Transverse colon (tissue), 4 donors: ENCODE measurements at regions not wholly inside any gene's neighbourhood (a gene's known extent, or its start where the extent isn't known, plus 50 kb on each side); places are given as distances from the start of the nearest gene placed in this dataset.

ENCODE experiments used
- DNase-seq: peaks from one replicate; pipeline ENCODE4 v3.0.0-alpha.2; 2019
- H3K27ac ChIP-seq, 4 donors: fragments of 200-600 bp; sonication (generic); 2 replicates each; pipeline ENCODE4 v1.5.1; 2016 to 2018; ENCODE audit warnings: inconsistent platforms in 4 of 4
- H3K27me3 ChIP-seq: fragments of 200-600 bp; sonication (generic); 2 replicates; pipeline ENCODE4 v1.5.1; 2017; ENCODE audit warnings: inconsistent platforms
- H3K36me3 ChIP-seq, 4 donors: fragments of 200-600 bp; sonication (generic); 2 replicates each; pipeline ENCODE4 v1.5.1; 2017 to 2019; ENCODE audit warnings: inconsistent platforms in 4 of 4
- H3K4me1 ChIP-seq, 4 donors: fragments of 200-600 bp; sonication (generic); 2 replicates each; pipeline ENCODE4 v1.5.1; 2017 to 2020; ENCODE audit warnings: inconsistent platforms in 4 of 4
- H3K4me3 ChIP-seq, 4 donors: fragments of 200-600 bp; sonication (generic); 1 replicate in 1 of 4; 2 replicates in 3 of 4; pipeline versions ENCODE4 v1.5.1 to v1.6.1; 2017 to 2019; ENCODE audit warnings: inconsistent platforms in 4 of 4
- H3K9me3 ChIP-seq, 2 donors: fragments of 200-600 bp; sonication (generic); 2 replicates each; pipeline ENCODE4 v1.5.1; 2017 to 2019; ENCODE audit warnings: inconsistent platforms in 2 of 2
- EP300 ChIP-seq: sonication (generic); formaldehyde crosslinking; IDR thresholded peaks from one replicate; pipeline ENCODE4 v1.6.1; 2017; ENCODE audit warnings: antibody characterized with exemption, low read depth
- POLR2A ChIP-seq: fragments of 450-650 bp; IDR thresholded peaks from one replicate; pipeline ENCODE4 v1.6.1; 2016; ENCODE audit warnings: antibody characterized with exemption, mild to moderate bottlenecking, moderate library complexity
- POLR2AphosphoS5 ChIP-seq, 3 donors: sonication (generic); formaldehyde crosslinking; IDR thresholded peaks; one replicate each; pipeline ENCODE4 v1.6.1; 2016; ENCODE audit warnings: antibody characterized with exemption in 3 of 3
- WGBS, 2 donors: methylation state at CpG; one replicate each; pipeline ENCODE4 v1.1.5; 2018; ENCODE audit warnings: low coverage in 1 of 2; 5-methylcytosine and 5-hydroxymethylcytosine counted together
- in situ Hi-C, 4 donors: fragments of 200-750 bp; cut with MboI; loops; one replicate each; pipeline versions ENCODE4 v1.15.0 to v1.15.1; 2017; ENCODE audit warnings: low sequenced_read_pairs in 3 of 4, low pct_ligation_motif_present in 1 of 4, low pct_unique_long_range_greater_than_20kb in 1 of 4
- intact Hi-C: fragments of 100-400 bp; cut with DNase I; formaldehyde crosslinking; loops from one replicate; pipeline ENCODE4 v1.15.1; 2023; ENCODE audit warnings: low total_unique reads
- TF ChIP-seq, protein P1 (sequence below), 5 experiments: fragments of 200-600 bp in 3 of 5; fragments of 450-650 bp in 2 of 5; sonication (generic) in 3 of 5; IDR thresholded peaks; 1 replicate in 2 of 5; 2 replicates in 3 of 5; pipeline ENCODE4 v1.5.1; 2016 to 2017; ENCODE audit warnings: antibody characterized with exemption in 5 of 5, inconsistent platforms in 3 of 5, mild to moderate bottlenecking in 2 of 5, moderate library complexity in 1 of 5

DNA sequence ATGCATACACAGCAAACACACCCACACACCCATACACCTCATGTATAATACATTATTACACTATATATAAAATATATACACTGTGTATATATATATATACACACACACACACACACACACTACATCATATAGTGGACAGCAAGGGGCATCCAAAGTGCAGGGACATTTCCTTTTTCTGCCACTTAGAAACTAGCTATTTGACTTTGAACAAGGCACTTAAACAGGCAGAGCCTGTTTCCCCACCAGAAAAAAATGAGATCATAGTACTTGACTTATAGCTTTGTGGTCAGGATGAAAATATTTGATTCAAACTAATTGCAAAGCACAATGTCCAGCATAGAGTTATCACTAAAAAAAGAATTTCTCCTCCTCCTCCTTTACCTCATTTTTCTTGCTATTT lies 254.3 kb upstream of the NPVF start:
- in situ Hi-C loops = no loop called here
- DNase-seq = no peak

DNA sequence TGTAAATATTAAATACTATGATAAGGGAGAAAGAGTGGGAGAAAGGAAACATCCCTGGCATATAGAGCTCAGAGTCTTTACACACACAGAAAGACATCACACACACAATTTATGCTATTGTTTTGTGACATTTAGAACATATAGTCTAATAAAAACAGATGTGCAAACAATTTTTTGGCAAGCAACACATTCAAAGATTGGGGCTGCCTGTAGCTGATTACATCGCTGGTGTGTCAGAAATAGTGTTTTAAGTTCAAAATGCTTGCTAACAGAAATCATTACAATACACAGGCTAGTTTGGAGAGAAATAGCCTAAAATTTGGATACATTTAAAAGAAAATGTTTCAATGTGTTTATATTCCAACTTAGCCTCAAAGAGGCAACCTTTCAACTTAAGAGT lies 256.7 kb upstream of the NPVF start:
- intact Hi-C loops = no loop called here
- in situ Hi-C loops = no loop called here

More for the DNA sequence above, 254.3 kb upstream of the NPVF start:
- intact Hi-C loops = no loop called here
- Histone ChIP-seq H3K36me3 (no peaks in the 10 kb centered on the region), H3K9me3 (no peaks in the 10 kb centered on the region), H3K4me3 (no peak overlapping the region), H3K4me1 (no peaks in the 10 kb centered on the region), H3K27me3 (no peaks in the 10 kb centered on the region), H3K27ac (no peak overlapping the region)
- TF ChIP-seq POLR2A = no peak
- TF ChIP-seq EP300 = no peak
- TF ChIP-seq POLR2AphosphoS5 (IDR thresholded peaks at IDR 0.05) = no peak

DNA sequence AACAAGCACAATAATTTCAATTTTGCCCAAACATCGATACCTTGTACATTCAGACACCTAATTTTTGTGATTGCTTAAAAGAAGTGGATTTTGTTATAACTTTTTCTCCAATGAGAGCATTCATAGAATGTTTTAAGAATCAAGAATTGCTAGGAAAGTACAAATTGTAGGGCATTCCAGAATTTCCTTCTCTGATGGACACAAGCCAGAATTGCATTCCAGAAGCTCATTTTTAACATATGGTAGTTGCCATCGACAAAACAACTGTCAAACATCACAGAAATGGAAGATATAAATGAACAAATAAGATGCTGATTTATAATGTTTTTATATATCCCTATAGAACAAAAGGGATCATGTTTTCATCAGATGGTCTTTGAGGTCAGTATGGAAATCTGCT lies 258.4 kb upstream of the NPVF start:
- 78 to 88% methylated on average over 2 of the region's 2 CpGs for WGBS, 2 donors

More for the DNA sequence above, 256.7 kb upstream of the NPVF start:
- Histone ChIP-seq H3K4me3 (no peak overlapping the region), H3K36me3 (no peaks in the 10 kb centered on the region), H3K9me3 (no peaks in the 10 kb centered on the region), H3K4me1 (no peaks in the 10 kb centered on the region), H3K27ac (no peak overlapping the region), H3K27me3 (no peaks in the 10 kb centered on the region)
- WGBS, 2 donors = 50 to 91% methylated on average over 1 of the region's 1 CpG
- TF ChIP-seq, protein P1, sequence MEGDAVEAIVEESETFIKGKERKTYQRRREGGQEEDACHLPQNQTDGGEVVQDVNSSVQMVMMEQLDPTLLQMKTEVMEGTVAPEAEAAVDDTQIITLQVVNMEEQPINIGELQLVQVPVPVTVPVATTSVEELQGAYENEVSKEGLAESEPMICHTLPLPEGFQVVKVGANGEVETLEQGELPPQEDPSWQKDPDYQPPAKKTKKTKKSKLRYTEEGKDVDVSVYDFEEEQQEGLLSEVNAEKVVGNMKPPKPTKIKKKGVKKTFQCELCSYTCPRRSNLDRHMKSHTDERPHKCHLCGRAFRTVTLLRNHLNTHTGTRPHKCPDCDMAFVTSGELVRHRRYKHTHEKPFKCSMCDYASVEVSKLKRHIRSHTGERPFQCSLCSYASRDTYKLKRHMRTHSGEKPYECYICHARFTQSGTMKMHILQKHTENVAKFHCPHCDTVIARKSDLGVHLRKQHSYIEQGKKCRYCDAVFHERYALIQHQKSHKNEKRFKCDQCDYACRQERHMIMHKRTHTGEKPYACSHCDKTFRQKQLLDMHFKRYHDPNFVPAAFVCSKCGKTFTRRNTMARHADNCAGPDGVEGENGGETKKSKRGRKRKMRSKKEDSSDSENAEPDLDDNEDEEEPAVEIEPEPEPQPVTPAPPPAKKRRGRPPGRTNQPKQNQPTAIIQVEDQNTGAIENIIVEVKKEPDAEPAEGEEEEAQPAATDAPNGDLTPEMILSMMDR (IDR thresholded peaks at IDR 0.05) = no peak
- TF ChIP-seq POLR2AphosphoS5 (IDR thresholded peaks at IDR 0.05) = no peak
- TF ChIP-seq EP300 = no peak
- TF ChIP-seq POLR2A = no peak
- no peak for DNase-seq

DNA sequence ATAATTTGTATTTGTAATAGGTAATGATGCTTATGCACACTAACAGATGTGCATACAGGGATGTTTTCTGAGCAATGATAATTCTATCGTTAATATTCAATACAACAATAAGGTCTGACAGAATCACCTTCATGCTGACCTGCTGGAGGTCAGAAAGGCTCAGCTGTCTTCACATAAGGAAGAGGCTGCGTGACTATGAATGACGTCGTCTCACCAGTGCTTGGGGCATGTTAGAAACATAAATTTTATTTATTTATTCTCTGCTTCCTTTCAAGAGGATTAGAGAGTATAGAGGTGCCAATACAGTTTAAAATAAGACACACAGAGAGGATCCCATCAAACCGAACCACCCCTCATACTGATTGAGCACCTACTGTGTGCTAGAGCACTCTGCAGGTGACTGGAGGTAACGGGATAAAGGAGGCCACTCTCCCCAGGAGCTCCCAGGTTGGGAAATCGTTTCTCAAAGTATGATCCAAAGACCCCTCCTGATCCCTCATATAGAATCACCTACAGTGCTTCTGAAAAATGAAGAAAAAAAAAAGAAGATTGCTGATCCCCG lies 265.6 kb upstream of the NPVF start:
- no peak overlapping the region for H3K27ac ChIP-seq
- intact Hi-C loops = loop anchor here (5.0 kb wide), 1 partner anchor 1943 kb away; no protein-coding TSS in a partner anchor
- WGBS, 2 donors = 78 to 81% methylated on average over 8 of the region's 8 CpGs

More for the DNA sequence above, 258.4 kb upstream of the NPVF start:
- Histone ChIP-seq H3K36me3 (no peaks in the 10 kb centered on the region), H3K4me1 (no peaks in the 10 kb centered on the region), H3K27me3 (no peaks in the 10 kb centered on the region), H3K9me3 (no peaks in the 10 kb centered on the region), H3K27ac (no peak overlapping the region), H3K4me3 (no peak overlapping the region)
- in situ Hi-C loops = no loop called here
- TF ChIP-seq EP300 = no peak
- TF ChIP-seq POLR2A = no peak
- TF ChIP-seq, protein P1 (IDR thresholded peaks at IDR 0.05) = no peak
- TF ChIP-seq POLR2AphosphoS5 (IDR thresholded peaks at IDR 0.05) = no peak
- no peak for DNase-seq
- intact Hi-C loops = no loop called here

More for the DNA sequence above, 265.6 kb upstream of the NPVF start:
- no peak overlapping the region for H3K4me3 ChIP-seq
- H3K4me1 ChIP-seq = peaks cover 0 to 20% (median 0%) of the 10 kb centered on the region in 4 donors
- in situ Hi-C loops = no loop called here
- H3K27me3 ChIP-seq = no peaks in the 10 kb centered on the region
- H3K9me3 ChIP-seq = no peaks in the 10 kb centered on the region
- TF ChIP-seq POLR2AphosphoS5 (IDR thresholded peaks at IDR 0.05) (no peak), POLR2A (no peak), EP300 (no peak)
- TF ChIP-seq, protein P1 (IDR thresholded peaks at IDR 0.05) = no peak
- H3K36me3 ChIP-seq = no peaks in the 10 kb centered on the region
- no peak for DNase-seq
